OCI-LY3 (cell line): ENCODE measurements at regions not wholly inside any gene's neighbourhood (a gene's known extent, or its start where the extent isn't known, plus 50 kb on each side); places are given as distances from the start of the nearest gene placed in this dataset.

ENCODE experiments used
- EZH2phosphoT487 ChIP-seq: fragments of 200-600 bp; shearing (Covaris generic); IDR thresholded peaks from 2 replicates; pipeline ENCODE4 v1.6.1; 2018; ENCODE audit warnings: antibody characterized with exemption, mixed run types, low read depth
- TF ChIP-seq, protein P1 (sequence below): fragments of 200-600, 300-600 bp; sonication (generic); IDR thresholded peaks from 2 replicates; pipeline ENCODE4 v1.5.1; 2014; ENCODE audit warnings: antibody characterized with exemption, low read length, low read depth

DNA sequence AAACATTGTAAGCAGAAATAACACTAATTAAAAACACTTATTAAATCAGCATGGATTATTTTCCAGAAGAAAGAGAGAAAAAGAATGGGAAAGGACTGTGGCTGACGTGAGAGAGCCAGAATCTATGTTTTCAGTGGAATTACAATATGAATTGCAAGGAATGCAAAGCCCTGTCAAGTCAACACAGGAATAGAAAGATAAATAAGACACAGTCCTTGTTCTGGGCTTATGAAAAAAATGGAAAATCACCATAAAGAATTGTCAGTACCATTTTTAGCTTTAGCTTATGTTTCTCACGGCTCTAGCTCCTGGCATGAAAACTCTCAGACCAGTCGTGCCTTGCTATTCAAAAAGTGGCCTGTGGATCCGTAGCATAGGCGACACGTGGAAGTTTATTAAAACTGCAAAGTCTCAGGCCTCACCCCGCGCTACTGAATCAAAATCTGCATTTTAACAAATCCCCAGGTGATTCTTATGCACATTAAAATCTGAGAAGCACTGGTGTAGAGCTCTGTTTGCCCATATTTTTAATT is 549.1 kb downstream of the RPS29 start:
- TF ChIP-seq, protein P1, sequence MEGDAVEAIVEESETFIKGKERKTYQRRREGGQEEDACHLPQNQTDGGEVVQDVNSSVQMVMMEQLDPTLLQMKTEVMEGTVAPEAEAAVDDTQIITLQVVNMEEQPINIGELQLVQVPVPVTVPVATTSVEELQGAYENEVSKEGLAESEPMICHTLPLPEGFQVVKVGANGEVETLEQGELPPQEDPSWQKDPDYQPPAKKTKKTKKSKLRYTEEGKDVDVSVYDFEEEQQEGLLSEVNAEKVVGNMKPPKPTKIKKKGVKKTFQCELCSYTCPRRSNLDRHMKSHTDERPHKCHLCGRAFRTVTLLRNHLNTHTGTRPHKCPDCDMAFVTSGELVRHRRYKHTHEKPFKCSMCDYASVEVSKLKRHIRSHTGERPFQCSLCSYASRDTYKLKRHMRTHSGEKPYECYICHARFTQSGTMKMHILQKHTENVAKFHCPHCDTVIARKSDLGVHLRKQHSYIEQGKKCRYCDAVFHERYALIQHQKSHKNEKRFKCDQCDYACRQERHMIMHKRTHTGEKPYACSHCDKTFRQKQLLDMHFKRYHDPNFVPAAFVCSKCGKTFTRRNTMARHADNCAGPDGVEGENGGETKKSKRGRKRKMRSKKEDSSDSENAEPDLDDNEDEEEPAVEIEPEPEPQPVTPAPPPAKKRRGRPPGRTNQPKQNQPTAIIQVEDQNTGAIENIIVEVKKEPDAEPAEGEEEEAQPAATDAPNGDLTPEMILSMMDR, result no peak
- no peak for TF ChIP-seq EZH2phosphoT487
